Liver (tissue), 8 donors: ENCODE measurements at regions not wholly inside any gene's neighbourhood (a gene's known extent, or its start where the extent isn't known, plus 50 kb on each side); places are given as distances from the start of the nearest gene placed in this dataset.

Experiments
- DNase-seq: peaks from one replicate; pipeline ENCODE4 v3.0.0-alpha.2; 2017; ENCODE audit warnings: low spot score
- H3K27ac ChIP-seq, 2 donors: one replicate each; pipeline ENCODE4 v1.7.0; 2013; ENCODE audit warnings: inconsistent platforms in 2 of 2, low read length in 2 of 2, control low read depth in 1 of 2, low read depth in 1 of 2, mild to moderate bottlenecking in 1 of 2
- H3K27me3 ChIP-seq, 4 donors: one replicate each; pipeline versions ENCODE4 v1.6.1 to v1.7.0; 2013; ENCODE audit warnings: low read length in 3 of 4, inconsistent platforms in 1 of 4, mild to moderate bottlenecking in 1 of 4, moderate library complexity in 1 of 4; ENCODE audit not compliant: control insufficient read depth in 4 of 4, insufficient read depth in 4 of 4
- H3K36me3 ChIP-seq, 4 donors: one replicate each; pipeline versions ENCODE4 v1.6.1 to v1.7.0; 2013; ENCODE audit warnings: low read length in 3 of 4, mild to moderate bottlenecking in 3 of 4, low read depth in 1 of 4, moderate library complexity in 1 of 4; ENCODE audit not compliant: control insufficient read depth in 4 of 4, insufficient read depth in 3 of 4
- H3K4me1 ChIP-seq, 4 donors: one replicate each; pipeline versions ENCODE4 v1.6.1 to v1.7.0; 2013; ENCODE audit warnings: low read length in 3 of 4, mild to moderate bottlenecking in 3 of 4, moderate library complexity in 1 of 4; ENCODE audit not compliant: control insufficient read depth in 4 of 4, insufficient read depth in 4 of 4
- H3K4me3 ChIP-seq, 3 donors: one replicate each; pipeline versions ENCODE4 v1.6.1 to v1.7.0; 2013; ENCODE audit warnings: low read length in 3 of 3, control low read depth in 1 of 3, low read depth in 1 of 3, mild to moderate bottlenecking in 1 of 3
- H3K9ac ChIP-seq, 2 donors: one replicate each; pipeline ENCODE4 v1.7.0; 2013; ENCODE audit warnings: low read length in 2 of 2, mild to moderate bottlenecking in 2 of 2, moderate library complexity in 2 of 2, control low read depth in 1 of 2, low read depth in 1 of 2
- H3K9me3 ChIP-seq, 4 donors: one replicate each; pipeline versions ENCODE4 v1.6.1 to v1.7.0; 2013; ENCODE audit warnings: low read length in 3 of 4; ENCODE audit not compliant: control insufficient read depth in 4 of 4
- ATF3 ChIP-seq: IDR thresholded peaks from 2 replicates; pipeline ENCODE4 v1.6.1; 2016; ENCODE audit warnings: antibody characterized with exemption
- CTCF ChIP-seq: fragments of 150-350 bp; IDR thresholded peaks from 2 replicates; pipeline ENCODE4 v1.5.1; 2017; ENCODE audit warnings: improper control_type of control experiment, low read depth, low read length; ENCODE audit not compliant: missing input control
- EGR1 ChIP-seq, 2 donors: IDR thresholded peaks; 2 replicates each; pipeline ENCODE4 v1.6.1; 2016 to 2018; ENCODE audit warnings: antibody characterized with exemption in 2 of 2, low read depth in 2 of 2
- FOXA1 ChIP-seq: IDR thresholded peaks from 2 replicates; pipeline ENCODE4 v1.6.1; 2016; ENCODE audit warnings: antibody characterized with exemption
- FOXA2 ChIP-seq: IDR thresholded peaks from 2 replicates; pipeline ENCODE4 v1.6.1; 2016; ENCODE audit warnings: antibody characterized with exemption
- GABPA ChIP-seq, 2 donors: IDR thresholded peaks in 1 of 2; conservative IDR thresholded peaks in 1 of 2; 2 replicates each; pipeline ENCODE4 v1.6.1; 2016; ENCODE audit warnings: antibody characterized with exemption in 2 of 2, mild to moderate bottlenecking in 1 of 2, moderate library complexity in 1 of 2
- HNF4A ChIP-seq, 2 donors: conservative IDR thresholded peaks; 2 replicates each; pipeline ENCODE4 v1.6.1; 2016; ENCODE audit warnings: antibody characterized with exemption in 2 of 2, mild to moderate bottlenecking in 2 of 2
- JUND ChIP-seq, 2 donors: IDR thresholded peaks; 2 replicates each; pipeline ENCODE4 v1.6.1; 2016; ENCODE audit warnings: antibody characterized with exemption in 2 of 2
- NR2F2 ChIP-seq: IDR thresholded peaks from 2 replicates; pipeline ENCODE4 v1.6.1; 2016; ENCODE audit warnings: antibody characterized with exemption
- RAD21 ChIP-seq, 2 donors: IDR thresholded peaks; 2 replicates each; pipeline ENCODE4 v1.6.1; 2016; ENCODE audit warnings: antibody characterized with exemption in 2 of 2, mild to moderate bottlenecking in 2 of 2
- RXRA ChIP-seq, 2 donors: IDR thresholded peaks; 2 replicates each; pipeline ENCODE4 v1.6.1; 2017 to 2018; ENCODE audit warnings: antibody characterized with exemption in 2 of 2, mild to moderate bottlenecking in 1 of 2
- SP1 ChIP-seq: IDR thresholded peaks from 2 replicates; pipeline ENCODE4 v1.6.1; 2018; ENCODE audit warnings: antibody characterized with exemption, mild to moderate bottlenecking
- TAF1 ChIP-seq: conservative IDR thresholded peaks from 2 replicates; pipeline ENCODE4 v1.6.1; 2016; ENCODE audit warnings: antibody characterized with exemption, mild to moderate bottlenecking
- WGBS: extraction: QIAGEN DNeasy Blood & Tissue Kit; methylation state at CpG from one replicate; pipeline ENCODE4 v1.1.7; 2013; 5-methylcytosine and 5-hydroxymethylcytosine counted together
- TF ChIP-seq, protein P1 (sequence below): IDR thresholded peaks from 2 replicates; pipeline ENCODE4 v1.6.1; 2016; ENCODE audit warnings: antibody characterized with exemption
- TF ChIP-seq, protein P2 (sequence below): IDR thresholded peaks from 2 replicates; pipeline ENCODE4 v1.6.1; 2016; ENCODE audit warnings: antibody characterized with exemption
- donor health status: healthy.
- donor health status: healthy.
- donor health status: healthy.
- donor health status: healthy.
- donor health status: healthy.

DNA sequence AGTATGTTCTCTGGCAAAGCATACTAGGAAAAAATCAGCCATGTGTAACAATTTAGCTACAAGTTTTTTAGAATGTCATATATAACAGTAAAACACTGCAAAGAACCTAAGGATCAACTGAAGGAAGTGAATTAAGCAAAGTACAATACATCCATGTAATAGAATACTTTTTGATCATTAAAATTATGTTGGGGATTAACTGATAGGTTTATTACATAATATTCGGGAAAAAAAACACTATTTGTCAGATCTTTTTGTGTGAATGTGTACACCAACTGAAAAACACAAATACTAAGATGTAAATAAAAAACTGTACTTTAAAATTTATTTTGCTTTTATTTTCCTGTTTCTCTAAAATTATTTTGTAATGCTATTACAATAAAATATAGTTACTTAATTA lies 185.5 kb upstream of the DYNLRB2 start (continued):
- TF ChIP-seq, protein P1, sequence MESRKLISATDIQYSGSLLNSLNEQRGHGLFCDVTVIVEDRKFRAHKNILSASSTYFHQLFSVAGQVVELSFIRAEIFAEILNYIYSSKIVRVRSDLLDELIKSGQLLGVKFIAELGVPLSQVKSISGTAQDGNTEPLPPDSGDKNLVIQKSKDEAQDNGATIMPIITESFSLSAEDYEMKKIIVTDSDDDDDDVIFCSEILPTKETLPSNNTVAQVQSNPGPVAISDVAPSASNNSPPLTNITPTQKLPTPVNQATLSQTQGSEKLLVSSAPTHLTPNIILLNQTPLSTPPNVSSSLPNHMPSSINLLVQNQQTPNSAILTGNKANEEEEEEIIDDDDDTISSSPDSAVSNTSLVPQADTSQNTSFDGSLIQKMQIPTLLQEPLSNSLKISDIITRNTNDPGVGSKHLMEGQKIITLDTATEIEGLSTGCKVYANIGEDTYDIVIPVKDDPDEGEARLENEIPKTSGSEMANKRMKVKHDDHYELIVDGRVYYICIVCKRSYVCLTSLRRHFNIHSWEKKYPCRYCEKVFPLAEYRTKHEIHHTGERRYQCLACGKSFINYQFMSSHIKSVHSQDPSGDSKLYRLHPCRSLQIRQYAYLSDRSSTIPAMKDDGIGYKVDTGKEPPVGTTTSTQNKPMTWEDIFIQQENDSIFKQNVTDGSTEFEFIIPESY, result no peak

DNA sequence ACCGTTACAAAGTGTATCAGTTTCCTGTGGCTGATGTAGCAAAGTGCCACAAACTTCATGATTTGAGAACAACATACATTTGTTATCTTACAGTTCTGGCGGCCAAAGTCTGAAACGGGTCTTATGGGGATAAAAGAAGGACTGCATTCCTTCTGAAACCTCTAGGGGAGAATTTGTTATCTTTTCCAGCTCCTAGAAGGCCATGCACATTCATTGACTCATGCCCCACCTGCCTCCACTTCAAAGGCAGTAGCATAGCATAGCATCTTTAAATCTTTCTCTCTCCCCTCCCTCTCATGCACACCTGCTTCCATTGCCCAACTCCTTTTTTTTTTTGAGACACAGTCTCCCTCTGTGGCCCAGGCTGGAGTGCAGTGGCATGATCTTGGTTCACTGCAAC lies 190.7 kb upstream of the DYNLRB2 start:
- Histone ChIP-seq H3K4me3 (no peak overlapping the region), H3K27ac (no peak overlapping the region), H3K9me3 (no peaks in the 10 kb centered on the region), H3K27me3 (no peaks in the 10 kb centered on the region), H3K4me1 (peaks cover 0 to 7% (median 0%) of the 10 kb centered on the region in 4 donors), H3K9ac (no peak overlapping the region), H3K36me3 (no peaks in the 10 kb centered on the region)
- TF ChIP-seq, protein P2, sequence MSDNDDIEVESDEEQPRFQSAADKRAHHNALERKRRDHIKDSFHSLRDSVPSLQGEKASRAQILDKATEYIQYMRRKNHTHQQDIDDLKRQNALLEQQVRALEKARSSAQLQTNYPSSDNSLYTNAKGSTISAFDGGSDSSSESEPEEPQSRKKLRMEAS, result no peak
- no peak for TF ChIP-seq EGR1 (IDR thresholded peaks at IDR 0.05; ENCODE audit: low read depth in 2 of 2)
- no peak for TF ChIP-seq HNF4A (conservative IDR thresholded peaks at IDR 0.05)
- no peak for TF ChIP-seq NR2F2
- no peak for TF ChIP-seq ATF3
- no peak for TF ChIP-seq FOXA1
- DNase-seq, result no peak
- 77% methylated on average over 3 of the region's 3 CpGs for WGBS

GRCh38 chr16:80347900-80348299 lies 192.9 kb upstream of the DYNLRB2 start:
- TF ChIP-seq TAF1, result no peak
- no peak for TF ChIP-seq RAD21 (IDR thresholded peaks at IDR 0.05)
- TF ChIP-seq FOXA2, result no peak
- TF ChIP-seq FOXA1, result no peak
- no peak for TF ChIP-seq CTCF
- TF ChIP-seq RXRA (IDR thresholded peaks at IDR 0.05), result no peak
- no peak for TF ChIP-seq HNF4A (conservative IDR thresholded peaks at IDR 0.05)
- TF ChIP-seq, protein P2, result no peak
- no peak for TF ChIP-seq SP1
- no peak for TF ChIP-seq GABPA (IDR thresholded peaks at IDR 0.05 in 1 of 2, conservative IDR thresholded peaks at IDR 0.05 in 1 of 2)
- no peak for TF ChIP-seq JUND (IDR thresholded peaks at IDR 0.05)
- TF ChIP-seq, protein P1, result no peak
- H3K4me1 ChIP-seq, result peaks cover 0 to 7% (median 0%) of the 10 kb centered on the region in 4 donors
- H3K9ac ChIP-seq, result no peak overlapping the region
- no peak overlapping the region for H3K27ac ChIP-seq
- 29% methylated on average over 3 of the region's 3 CpGs for WGBS
- no peak overlapping the region for H3K4me3 ChIP-seq
- DNase-seq, result no peak
- H3K9me3 ChIP-seq, result no peaks in the 10 kb centered on the region
- no peaks in the 10 kb centered on the region for H3K27me3 ChIP-seq
- no peaks in the 10 kb centered on the region for H3K36me3 ChIP-seq
